ENCODE measurements at regions not wholly inside any gene's neighbourhood (a gene's known extent, or its start where the extent isn't known, plus 50 kb on each side); places are given as distances from the start of the nearest gene placed in this dataset.

GRCh38 chr17:73933164-73933766 lies 270.2 kb upstream of the RPL38 start:
- in situ Hi-C loops (cut with MboI; ENCODE audit: low pct_unique_long_range_greater_than_20kb, low sequenced_read_pairs), result no loop called here

GRCh38 chr17:73933871-73934270 lies 269.6 kb upstream of the RPL38 start:
- in situ Hi-C loops (cut with MboI; ENCODE audit: low pct_unique_long_range_greater_than_20kb, low sequenced_read_pairs), result no loop called here
- DNase-seq, result no peak

More at GRCh38 chr17:73933164-73933766, 270.2 kb upstream of the RPL38 start:
- no peak for DNase-seq

GRCh38 chr17:73934696-73935095 lies 268.8 kb upstream of the RPL38 start:
- no peak for DNase-seq
- in situ Hi-C loops (cut with MboI; ENCODE audit: low pct_unique_long_range_greater_than_20kb, low sequenced_read_pairs), result no loop called here

GRCh38 chr17:73936908-73937627 lies 266.4 kb upstream of the RPL38 start:
- no peak for DNase-seq
- in situ Hi-C loops (cut with MboI; ENCODE audit: low pct_unique_long_range_greater_than_20kb, low sequenced_read_pairs), result no loop called here

- in situ Hi-C loops (cut with MboI; ENCODE audit: low pct_unique_long_range_greater_than_20kb, low sequenced_read_pairs), result no loop called here
- DNase-seq, result no peak
These were observed 264.8 kb upstream of the RPL38 start for GRCh38 chr17:73938706-73939105.

DNA sequence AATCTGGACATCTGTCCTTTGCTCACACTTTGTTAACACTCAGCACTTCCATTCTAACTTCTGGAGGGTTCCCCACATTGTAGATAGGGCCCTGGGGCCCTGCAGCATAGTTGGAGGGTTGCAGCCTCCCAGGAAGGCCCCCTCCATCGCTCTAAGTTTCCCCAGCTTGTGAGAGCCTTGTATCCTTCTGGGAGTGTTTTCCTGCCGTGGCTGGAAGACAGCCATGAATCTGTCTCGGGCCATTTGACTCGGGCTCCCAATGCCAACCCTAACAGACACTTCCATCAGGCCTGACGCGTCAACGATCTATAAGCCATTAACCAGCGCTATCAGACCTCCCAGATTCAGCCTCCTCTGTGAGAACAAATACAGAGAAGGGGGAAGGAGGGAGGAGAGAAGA lies 263.7 kb upstream of the RPL38 start:
- no peak for DNase-seq

DNA sequence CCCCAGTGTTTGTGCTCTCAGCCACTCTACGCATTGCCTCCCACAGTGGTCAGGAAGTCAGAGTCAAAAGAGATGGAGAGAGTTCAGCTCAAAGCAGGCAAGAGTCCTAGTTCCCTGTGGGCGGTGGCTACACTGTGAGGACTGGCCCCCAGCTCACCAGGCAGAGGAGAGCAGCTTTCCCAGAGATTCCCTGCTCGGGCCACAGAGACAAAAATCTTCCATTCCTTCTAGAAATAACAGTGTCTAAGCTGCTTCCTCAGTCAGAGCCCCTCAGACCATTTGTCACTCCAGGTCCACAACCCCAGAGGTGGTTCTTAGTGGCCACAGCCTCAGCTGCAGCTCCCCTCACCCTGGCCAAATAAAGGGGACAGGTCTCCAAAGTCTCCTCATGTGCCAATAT lies 263.0 kb upstream of the RPL38 start:
- no peak for DNase-seq
- in situ Hi-C loops (cut with MboI; ENCODE audit: low pct_unique_long_range_greater_than_20kb, low sequenced_read_pairs), result no loop called here

More for the DNA sequence above, 263.7 kb upstream of the RPL38 start:
- in situ Hi-C loops (cut with MboI; ENCODE audit: low pct_unique_long_range_greater_than_20kb, low sequenced_read_pairs), result no loop called here

DNA sequence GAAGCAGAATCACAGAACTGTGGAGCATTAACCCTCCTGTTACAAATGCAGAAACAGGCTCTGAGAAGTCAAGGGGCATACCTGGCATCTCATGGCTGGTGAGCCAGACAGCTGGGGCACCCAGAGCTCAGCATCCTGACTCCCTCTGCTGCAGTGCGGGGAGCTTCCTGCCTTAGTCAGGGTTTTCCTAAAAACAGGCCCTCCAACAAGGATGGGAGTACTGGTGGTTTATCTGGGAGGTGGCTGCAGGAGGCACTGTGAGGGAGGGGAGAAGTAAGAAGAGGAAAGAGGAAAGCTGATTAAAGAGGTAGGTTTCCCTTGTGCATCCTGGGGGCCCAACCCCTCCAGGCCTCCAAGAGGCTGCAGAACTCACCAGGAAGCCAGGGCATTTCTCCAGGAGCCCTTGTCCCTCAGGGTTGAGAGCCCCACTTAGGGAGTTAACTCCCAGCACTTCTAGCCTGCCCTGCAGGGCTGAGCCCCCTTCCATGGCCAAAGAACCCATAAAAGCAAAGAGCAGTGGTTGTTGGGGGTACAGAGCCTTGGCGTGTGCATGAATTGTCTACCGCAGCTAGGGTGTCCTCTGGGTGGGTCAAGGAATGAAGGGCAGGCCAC lies 261.5 kb upstream of the RPL38 start:
- in situ Hi-C loops (cut with MboI; ENCODE audit: low pct_unique_long_range_greater_than_20kb, low sequenced_read_pairs), result no loop called here
- no peak for DNase-seq

GRCh38 chr17:73942703-73943415 lies 260.6 kb upstream of the RPL38 start:
- no peak for DNase-seq
- in situ Hi-C loops (cut with MboI; ENCODE audit: low pct_unique_long_range_greater_than_20kb, low sequenced_read_pairs), result no loop called here

- DNase-seq, result no peak
- in situ Hi-C loops (cut with MboI; ENCODE audit: low pct_unique_long_range_greater_than_20kb, low sequenced_read_pairs), result no loop called here
These were observed 259.9 kb upstream of the RPL38 start for GRCh38 chr17:73943416-73944110.

GRCh38 chr17:73944366-73944765 lies 259.1 kb upstream of the RPL38 start:
- in situ Hi-C loops (cut with MboI; ENCODE audit: low pct_unique_long_range_greater_than_20kb, low sequenced_read_pairs), result no loop called here
- DNase-seq, result no peak

GRCh38 chr17:73947281-73947965 lies 256.1 kb upstream of the RPL38 start:
- DNase-seq, result no peak
- in situ Hi-C loops (cut with MboI; ENCODE audit: low pct_unique_long_range_greater_than_20kb, low sequenced_read_pairs), result no loop called here

- in situ Hi-C loops (cut with MboI; ENCODE audit: low pct_unique_long_range_greater_than_20kb, low sequenced_read_pairs), result no loop called here
- DNase-seq, result no peak
These were observed 255.5 kb upstream of the RPL38 start for GRCh38 chr17:73947966-73948355.

DNA sequence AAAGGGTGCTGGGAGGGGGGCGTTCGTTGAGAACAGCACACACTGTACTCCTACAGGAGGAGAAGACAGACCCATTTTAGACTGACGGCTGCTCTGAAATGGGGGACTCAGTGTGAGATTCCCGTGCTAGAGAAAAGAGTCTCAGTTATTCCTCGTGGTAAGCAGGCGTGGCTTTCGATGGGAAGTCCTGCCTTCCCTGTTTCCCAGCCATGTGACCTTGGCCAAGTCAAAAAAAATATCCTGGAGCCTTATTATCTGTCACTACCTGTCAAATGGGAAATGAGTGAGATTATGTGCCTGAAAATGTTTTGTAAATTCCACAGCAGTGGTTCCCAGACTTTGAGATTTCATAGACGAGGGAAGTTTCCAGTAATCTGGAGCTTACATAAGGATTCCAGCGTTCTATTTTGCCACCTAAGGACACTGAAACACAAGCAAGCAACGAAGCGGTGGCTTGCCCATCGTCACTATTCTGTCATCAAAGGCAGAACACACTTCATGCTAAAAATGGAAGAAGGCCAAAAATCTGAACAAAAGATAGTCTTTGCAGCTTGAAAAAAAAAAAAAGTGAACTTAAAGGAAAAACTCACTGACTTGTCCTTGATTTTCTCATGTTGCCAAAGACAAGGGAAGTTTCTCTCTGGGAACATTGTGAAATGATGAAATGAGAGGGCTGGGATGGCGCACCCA lies 253.4 kb upstream of the RPL38 start:
- DNase-seq, result no peak
- in situ Hi-C loops (cut with MboI; ENCODE audit: low pct_unique_long_range_greater_than_20kb, low sequenced_read_pairs), result no loop called here

- DNase-seq, result no peak
- in situ Hi-C loops (cut with MboI; ENCODE audit: low pct_unique_long_range_greater_than_20kb, low sequenced_read_pairs), result no loop called here
These were observed 252.9 kb upstream of the RPL38 start for GRCh38 chr17:73950593-73950914.

GRCh38 chr17:73952082-73952479 lies 251.4 kb upstream of the RPL38 start:
- no peak for DNase-seq
- in situ Hi-C loops (cut with MboI; ENCODE audit: low pct_unique_long_range_greater_than_20kb, low sequenced_read_pairs), result no loop called here

GRCh38 chr17:73952480-73953205 lies 250.8 kb upstream of the RPL38 start:
- no peak for DNase-seq
- in situ Hi-C loops (cut with MboI; ENCODE audit: low pct_unique_long_range_greater_than_20kb, low sequenced_read_pairs), result no loop called here

All from KBM-7 (cell line).